BLaER1 treated with 17β-estradiol and CSF1 and Interleukin-3, amounts not matched to agents 10 nM and 100 nM (cell line): ENCODE measurements at regions not wholly inside any gene's neighbourhood (a gene's known extent, or its start where the extent isn't known, plus 50 kb on each side); places are given as distances from the start of the nearest gene placed in this dataset.
A peak's percentile ranks its signal among the peaks of the same experiment; 100 is the strongest.

ENCODE experiments used
- H3K27ac ChIP-seq, 11 experiments: shearing (Covaris generic); formaldehyde crosslinking; 2 replicates each; pipeline ENCODE4 v1.8.1; 2022
- H3K27me3 ChIP-seq, 11 experiments: shearing (Covaris generic); formaldehyde crosslinking; 2 replicates each; pipeline ENCODE4 v1.8.1; 2022
- H3K36me3 ChIP-seq, 11 experiments: shearing (Covaris generic); formaldehyde crosslinking; 2 replicates each; pipeline ENCODE4 v1.8.1; 2022
- H3K4me1 ChIP-seq, 10 experiments: shearing (Covaris generic); formaldehyde crosslinking; 2 replicates each; pipeline ENCODE4 v1.8.1; 2022
- H3K4me2 ChIP-seq, 11 experiments: shearing (Covaris generic); formaldehyde crosslinking; 2 replicates each; pipeline ENCODE4 v1.8.1; 2022
- H3K4me3 ChIP-seq, 10 experiments: shearing (Covaris generic); formaldehyde crosslinking; 2 replicates each; pipeline ENCODE4 v1.8.1; 2022
- H3K9ac ChIP-seq, 11 experiments: shearing (Covaris generic); formaldehyde crosslinking; 2 replicates each; pipeline ENCODE4 v1.8.1; 2022
- H3K9me3 ChIP-seq, 11 experiments: shearing (Covaris generic); formaldehyde crosslinking; replicated peaks in 1 of 11; 2 replicates each; pipeline ENCODE4 v1.8.1; 2022
- H4K20me1 ChIP-seq, 11 experiments: shearing (Covaris generic); formaldehyde crosslinking; 2 replicates each; pipeline ENCODE4 v1.8.1; 2022
- Cebpa-rat ChIP-seq, 11 experiments: shearing (Covaris generic); IDR thresholded peaks; 2 replicates each; pipeline ENCODE4 v1.8.1; 2022

- Histone ChIP-seq H3K27ac (no peak overlapping the region), H3K36me3 (no peaks in the 10 kb centered on the region), H3K4me1 (no peaks in the 10 kb centered on the region), H3K9ac (no peak overlapping the region), H3K4me3 (no peak overlapping the region), H3K4me2 (no peak overlapping the region), H4K20me1 (no peaks in the 10 kb centered on the region), H3K27me3 (no peaks in the 10 kb centered on the region), H3K9me3 (no peaks in the 10 kb centered on the region)
- TF ChIP-seq Cebpa-rat (IDR thresholded peaks at IDR 0.05) = no peak
These were observed 245.1 kb downstream of the UTP18 start for GRCh38 chr17:51505450-51505849.

- no peak for TF ChIP-seq Cebpa-rat (IDR thresholded peaks at IDR 0.05)
- no peaks in the 10 kb centered on the region for H4K20me1 ChIP-seq
- H3K4me2 ChIP-seq = no peak overlapping the region
- no peaks in the 10 kb centered on the region for H3K9me3 ChIP-seq
- no peak overlapping the region for H3K27ac ChIP-seq
- no peaks in the 10 kb centered on the region for H3K36me3 ChIP-seq
- H3K4me3 ChIP-seq = no peak overlapping the region
- no peak overlapping the region for H3K9ac ChIP-seq
- no peaks in the 10 kb centered on the region for H3K27me3 ChIP-seq
- peaks cover 0 to 6% (median 0%) of the 10 kb centered on the region in 10 experiments; a peak in 2 of 20 replicates for H3K4me1 ChIP-seq
These were observed 247.1 kb downstream of the UTP18 start for GRCh38 chr17:51507444-51507843.

- Histone ChIP-seq H3K4me1 (peaks cover 0 to 7% (median 0%) of the 10 kb centered on the region in 10 experiments; a peak in 2 of 20 replicates), H4K20me1 (no peaks in the 10 kb centered on the region), H3K4me2 (no peak overlapping the region), H3K9ac (no peak overlapping the region), H3K27me3 (no peaks in the 10 kb centered on the region), H3K36me3 (no peaks in the 10 kb centered on the region), H3K4me3 (no peak overlapping the region), H3K9me3 (no peaks in the 10 kb centered on the region), H3K27ac (no peak overlapping the region)
- no peak for TF ChIP-seq Cebpa-rat (IDR thresholded peaks at IDR 0.05)
These were observed 247.7 kb downstream of the UTP18 start for GRCh38 chr17:51508048-51508447.

GRCh38 chr17:51510940-51511339 lies 250.6 kb downstream of the UTP18 start:
- Histone ChIP-seq H4K20me1 (no peaks in the 10 kb centered on the region), H3K9me3 (peaks cover 0 to 4% (median 0%) of the 10 kb centered on the region in 11 experiments; a peak in 1 of 22 replicates), H3K36me3 (no peaks in the 10 kb centered on the region), H3K27me3 (no peaks in the 10 kb centered on the region), H3K4me1 (peaks cover 0 to 7% (median 0%) of the 10 kb centered on the region in 10 experiments; a peak in 2 of 20 replicates), H3K4me3 (no peak overlapping the region), H3K4me2 (no peak overlapping the region), H3K27ac (no peak overlapping the region), H3K9ac (no peak overlapping the region)
- TF ChIP-seq Cebpa-rat (IDR thresholded peaks at IDR 0.05) = no peak

- Histone ChIP-seq H3K9me3 (peaks cover 0 to 6% (median 0%) of the 10 kb centered on the region in 11 experiments; a peak in 1 of 22 replicates), H3K27ac (no peak overlapping the region), H3K36me3 (no peaks in the 10 kb centered on the region), H3K4me2 (peak overlapping the region in 5 of 11 experiments; percentile 0 to 13 (median 8); a peak in 2 of 22 replicates), H3K4me1 (peaks cover 0 to 11% (median 0%) of the 10 kb centered on the region in 10 experiments; a peak in 3 of 20 replicates), H3K9ac (no peak overlapping the region), H3K4me3 (no peak overlapping the region), H3K27me3 (no peaks in the 10 kb centered on the region), H4K20me1 (no peaks in the 10 kb centered on the region)
- TF ChIP-seq Cebpa-rat (IDR thresholded peaks at IDR 0.05) = no peak
These were observed 252.0 kb downstream of the UTP18 start for GRCh38 chr17:51512220-51512907.

- H3K27me3 ChIP-seq = no peaks in the 10 kb centered on the region
- no peak overlapping the region for H3K27ac ChIP-seq
- 0 out of 22 replicates have a peak overlapping the region, but pooled peaks of 1 of the 11 experiments have one; percentile 1 for H3K4me2 ChIP-seq
- H3K36me3 ChIP-seq = no peaks in the 10 kb centered on the region
- H3K4me1 ChIP-seq = peaks cover 0 to 12% (median 0%) of the 10 kb centered on the region in 10 experiments; a peak in 5 of 20 replicates
- peaks cover 0 to 6% (median 0%) of the 10 kb centered on the region in 11 experiments; a peak in 1 of 22 replicates for H3K9me3 ChIP-seq
- no peak overlapping the region for H3K9ac ChIP-seq
- H4K20me1 ChIP-seq = no peaks in the 10 kb centered on the region
- TF ChIP-seq Cebpa-rat (IDR thresholded peaks at IDR 0.05) = no peak
- no peak overlapping the region for H3K4me3 ChIP-seq
These were observed 256.6 kb downstream of the UTP18 start for GRCh38 chr17:51516924-51517323.

- H3K36me3 ChIP-seq = no peaks in the 10 kb centered on the region
- no peak for TF ChIP-seq Cebpa-rat (IDR thresholded peaks at IDR 0.05)
These were observed 264.2 kb downstream of the UTP18 start for GRCh38 chr17:51524524-51524923.

GRCh38 chr17:51526507-51526906 lies 266.2 kb downstream of the UTP18 start:
- Histone ChIP-seq H3K9ac (no peak overlapping the region), H4K20me1 (no peaks in the 10 kb centered on the region), H3K27me3 (no peaks in the 10 kb centered on the region), H3K4me3 (no peak overlapping the region), H3K27ac (no peak overlapping the region), H3K4me2 (no peak overlapping the region), H3K36me3 (no peaks in the 10 kb centered on the region), H3K9me3 (peaks cover 0 to 8% (median 0%) of the 10 kb centered on the region in 11 experiments; a peak in 3 of 22 replicates), H3K4me1 (peaks cover 0 to 12% (median 0%) of the 10 kb centered on the region in 10 experiments; a peak in 3 of 20 replicates)
- no peak for TF ChIP-seq Cebpa-rat (IDR thresholded peaks at IDR 0.05)

More at GRCh38 chr17:51524524-51524923, 264.2 kb downstream of the UTP18 start:
- no peak overlapping the region for H3K4me2 ChIP-seq
- H3K9ac ChIP-seq = no peak overlapping the region
- peaks cover 0 to 19% (median 0%) of the 10 kb centered on the region in 10 experiments; a peak in 3 of 20 replicates for H3K4me1 ChIP-seq
- H3K27ac ChIP-seq = no peak overlapping the region
- no peak overlapping the region for H3K4me3 ChIP-seq
- peaks cover 0 to 8% (median 0%) of the 10 kb centered on the region in 11 experiments; a peak in 3 of 22 replicates for H3K9me3 ChIP-seq
- no peaks in the 10 kb centered on the region for H4K20me1 ChIP-seq
- H3K27me3 ChIP-seq = no peaks in the 10 kb centered on the region

GRCh38 chr17:51527225-51527982 lies 267.1 kb downstream of the UTP18 start:
- no peak overlapping the region for H3K27ac ChIP-seq
- peaks cover 0 to 5% (median 0%) of the 10 kb centered on the region in 10 experiments; a peak in 1 of 20 replicates for H3K4me1 ChIP-seq
- H3K27me3 ChIP-seq = no peaks in the 10 kb centered on the region
- peaks cover 0 to 8% (median 0%) of the 10 kb centered on the region in 11 experiments; a peak in 3 of 22 replicates for H3K9me3 ChIP-seq
- H4K20me1 ChIP-seq = no peaks in the 10 kb centered on the region
- H3K4me3 ChIP-seq = no peak overlapping the region
- H3K9ac ChIP-seq = no peak overlapping the region
- no peak for TF ChIP-seq Cebpa-rat (IDR thresholded peaks at IDR 0.05)
- 0 out of 22 replicates have a peak overlapping the region, but pooled peaks of 1 of the 11 experiments have one; percentile 6 for H3K4me2 ChIP-seq
- no peaks in the 10 kb centered on the region for H3K36me3 ChIP-seq
